ENCODE measurements at regions not wholly inside any gene's neighbourhood (a gene's known extent, or its start where the extent isn't known, plus 50 kb on each side); places are given as distances from the start of the nearest gene placed in this dataset.

DNA sequence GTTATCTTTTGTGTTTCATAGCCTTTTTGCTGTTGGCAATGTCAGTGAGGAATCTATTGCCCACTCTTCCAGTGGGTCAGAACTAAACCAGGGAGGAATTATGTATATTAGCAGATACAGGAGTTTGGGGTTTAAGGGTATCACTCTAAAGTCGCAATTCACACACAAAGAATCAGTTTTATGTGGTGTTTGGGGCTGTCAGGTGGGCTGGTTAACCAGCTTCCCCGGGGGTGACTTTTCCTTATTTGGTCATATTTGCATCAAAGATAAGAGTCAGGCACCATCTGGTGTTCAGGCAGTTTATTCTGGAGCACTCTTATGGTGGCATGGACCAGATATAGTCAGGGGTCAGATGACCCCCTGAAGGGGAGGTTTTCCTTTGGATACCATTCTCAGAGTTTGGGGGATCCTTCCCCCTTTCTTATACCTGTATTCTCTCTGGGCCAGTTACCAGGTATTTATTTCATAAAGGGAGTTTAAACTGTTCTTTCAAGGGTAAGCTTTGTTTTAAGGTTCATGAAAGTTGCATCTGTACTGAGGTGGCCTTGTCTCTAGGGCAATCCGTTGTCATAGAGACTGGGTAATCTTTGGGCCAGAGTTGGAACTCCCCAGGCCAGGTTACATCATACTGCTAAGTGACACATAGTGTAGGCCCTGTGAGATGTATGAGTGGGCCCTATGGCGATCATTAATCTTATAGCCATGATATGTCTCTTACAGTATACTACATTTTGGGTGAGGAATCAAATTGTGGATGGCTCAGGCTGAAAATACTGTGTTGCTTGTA is 148.2 kb downstream of the RWDD3 start:
- TF ChIP-seq, protein P1, sequence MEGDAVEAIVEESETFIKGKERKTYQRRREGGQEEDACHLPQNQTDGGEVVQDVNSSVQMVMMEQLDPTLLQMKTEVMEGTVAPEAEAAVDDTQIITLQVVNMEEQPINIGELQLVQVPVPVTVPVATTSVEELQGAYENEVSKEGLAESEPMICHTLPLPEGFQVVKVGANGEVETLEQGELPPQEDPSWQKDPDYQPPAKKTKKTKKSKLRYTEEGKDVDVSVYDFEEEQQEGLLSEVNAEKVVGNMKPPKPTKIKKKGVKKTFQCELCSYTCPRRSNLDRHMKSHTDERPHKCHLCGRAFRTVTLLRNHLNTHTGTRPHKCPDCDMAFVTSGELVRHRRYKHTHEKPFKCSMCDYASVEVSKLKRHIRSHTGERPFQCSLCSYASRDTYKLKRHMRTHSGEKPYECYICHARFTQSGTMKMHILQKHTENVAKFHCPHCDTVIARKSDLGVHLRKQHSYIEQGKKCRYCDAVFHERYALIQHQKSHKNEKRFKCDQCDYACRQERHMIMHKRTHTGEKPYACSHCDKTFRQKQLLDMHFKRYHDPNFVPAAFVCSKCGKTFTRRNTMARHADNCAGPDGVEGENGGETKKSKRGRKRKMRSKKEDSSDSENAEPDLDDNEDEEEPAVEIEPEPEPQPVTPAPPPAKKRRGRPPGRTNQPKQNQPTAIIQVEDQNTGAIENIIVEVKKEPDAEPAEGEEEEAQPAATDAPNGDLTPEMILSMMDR (IDR thresholded peaks at IDR 0.05), result no peak
- TF ChIP-seq GABPA (IDR thresholded peaks at IDR 0.05; ENCODE audit: low read depth) (no peak), TCF12 (IDR thresholded peaks at IDR 0.05) (no peak; the same call in 1 of the 2 replicates), CHD2 (IDR thresholded peaks at IDR 0.05; ENCODE audit: low read length, partially characterized antibody) (peak; percentile 61), POLR2AphosphoS5 (IDR thresholded peaks at IDR 0.05; ENCODE audit: low read depth, low read length) (no peak), EP300 (IDR thresholded peaks at IDR 0.05; ENCODE audit: borderline replicate concordance in 1 of 2, low read depth in 1 of 2, low read length in 1 of 2) (peak in 1 of 2 experiments; percentile 95; a peak in 2 of 4 replicates), NFIC (IDR thresholded peaks at IDR 0.05; ENCODE audit: borderline replicate concordance) (no peak), RAD21 (IDR thresholded peaks at IDR 0.05; ENCODE audit: low read length) (peak; percentile 58), GATA2 (CRISPR knock-in tag; IDR thresholded peaks at IDR 0.05) (peak; percentile 93), NRF1 (IDR thresholded peaks at IDR 0.05; ENCODE audit: low read depth, low read length) (no peak)
- TF ChIP-seq, protein P2, sequence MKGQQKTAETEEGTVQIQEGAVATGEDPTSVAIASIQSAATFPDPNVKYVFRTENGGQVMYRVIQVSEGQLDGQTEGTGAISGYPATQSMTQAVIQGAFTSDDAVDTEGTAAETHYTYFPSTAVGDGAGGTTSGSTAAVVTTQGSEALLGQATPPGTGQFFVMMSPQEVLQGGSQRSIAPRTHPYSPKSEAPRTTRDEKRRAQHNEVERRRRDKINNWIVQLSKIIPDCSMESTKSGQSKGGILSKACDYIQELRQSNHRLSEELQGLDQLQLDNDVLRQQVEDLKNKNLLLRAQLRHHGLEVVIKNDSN (IDR thresholded peaks at IDR 0.05; ENCODE audit: borderline replicate concordance, low read depth), result no peak
- TF ChIP-seq, protein P3, sequence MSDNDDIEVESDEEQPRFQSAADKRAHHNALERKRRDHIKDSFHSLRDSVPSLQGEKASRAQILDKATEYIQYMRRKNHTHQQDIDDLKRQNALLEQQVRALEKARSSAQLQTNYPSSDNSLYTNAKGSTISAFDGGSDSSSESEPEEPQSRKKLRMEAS (IDR thresholded peaks at IDR 0.05; ENCODE audit: low read depth), result no peak

All from SK-N-SH (cell line).